ENCODE measurements at regions not wholly inside any gene's neighbourhood (a gene's known extent, or its start where the extent isn't known, plus 50 kb on each side); places are given as distances from the start of the nearest gene placed in this dataset.

DNA sequence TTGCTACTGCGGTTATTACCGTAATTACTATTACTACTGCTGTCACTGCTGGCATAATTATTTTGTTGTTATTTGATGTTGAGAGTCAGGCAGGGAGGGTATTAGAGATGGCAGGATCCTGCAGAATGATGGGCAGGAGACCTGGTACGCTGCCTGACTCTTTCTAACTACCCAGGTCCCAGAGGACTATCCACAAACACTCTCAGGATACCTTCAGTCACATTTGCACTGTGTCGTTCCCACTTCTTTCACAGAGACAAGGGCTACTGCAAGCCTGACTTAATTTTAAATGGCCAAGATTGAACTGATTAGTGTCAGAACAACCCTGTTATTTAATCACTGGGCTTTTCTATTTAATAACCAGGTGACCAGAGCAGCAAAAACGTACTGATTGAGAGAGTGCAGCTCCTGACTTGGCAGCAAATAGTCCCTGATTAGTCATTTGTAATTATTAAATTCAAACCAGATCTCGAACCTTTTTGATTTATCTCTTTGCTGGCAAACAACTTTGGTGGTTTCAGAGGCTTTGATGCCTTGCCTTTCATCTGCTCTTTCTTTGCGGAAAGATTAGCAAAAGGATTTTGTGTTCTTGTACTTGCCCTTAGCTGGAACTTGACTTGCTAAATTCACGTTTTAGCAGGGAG lies 88.8 kb upstream of the ARHGEF3 start:
- no peak for DNase-seq

GRCh38 chr3:56889131-56889530 lies 87.4 kb upstream of the ARHGEF3 start:
- DNase-seq = no peak

DNA sequence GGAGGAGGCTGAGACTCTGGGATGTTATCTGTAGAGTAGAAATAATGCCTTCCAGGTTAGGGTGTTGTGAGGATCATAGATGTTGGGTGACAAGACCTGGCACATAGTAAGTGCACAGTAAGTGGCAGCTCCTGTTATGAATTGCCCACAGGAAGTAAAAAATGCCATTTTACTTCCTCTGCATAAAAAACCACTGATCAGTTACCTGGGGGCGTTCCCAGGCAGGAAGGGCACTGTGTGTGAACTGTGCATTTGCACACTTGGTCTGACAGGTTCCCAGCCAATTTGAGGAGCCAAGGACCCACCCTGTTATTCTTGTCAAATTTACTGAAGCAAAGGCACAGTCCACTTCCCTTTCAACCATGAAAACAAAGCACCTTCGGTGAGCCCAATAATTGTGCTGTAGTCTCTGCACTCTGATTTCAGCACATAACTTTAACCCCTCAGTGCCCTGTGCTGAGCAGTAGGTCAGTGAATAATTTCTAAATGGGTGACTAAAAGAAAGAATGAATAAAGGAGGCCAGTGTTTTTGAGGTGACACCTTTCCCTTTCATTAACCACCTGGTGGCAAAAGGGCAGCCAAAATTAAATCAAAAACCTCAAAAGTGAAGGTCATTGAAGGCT lies 85.8 kb upstream of the ARHGEF3 start:
- peak; percentile 43 for DNase-seq

- DNase-seq = no peak
Observed at GRCh38 chr3:56886314-56886713, 84.6 kb upstream of the ARHGEF3 start.

- DNase-seq = no peak
Observed at GRCh38 chr3:56885879-56886278, 84.1 kb upstream of the ARHGEF3 start.

DNA sequence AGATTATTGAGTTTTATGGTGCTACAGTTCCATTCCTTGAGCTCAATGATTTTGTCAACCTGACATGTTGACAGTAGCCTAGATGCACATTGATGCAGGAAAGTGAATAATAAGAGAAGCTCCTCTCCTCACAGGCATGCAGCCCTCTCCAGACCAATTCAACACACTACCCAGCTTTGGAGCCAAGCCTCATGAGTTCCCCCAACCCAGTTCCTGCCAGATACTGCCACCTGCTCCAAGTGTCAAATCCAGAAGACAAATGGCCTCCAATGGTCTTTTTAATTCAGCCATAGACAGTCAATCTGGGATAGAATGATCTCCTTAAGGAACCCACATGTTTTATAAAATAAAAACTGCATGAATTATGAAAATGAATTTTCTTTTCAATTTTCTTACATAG lies 83.7 kb upstream of the ARHGEF3 start:
- DNase-seq = no peak

DNA sequence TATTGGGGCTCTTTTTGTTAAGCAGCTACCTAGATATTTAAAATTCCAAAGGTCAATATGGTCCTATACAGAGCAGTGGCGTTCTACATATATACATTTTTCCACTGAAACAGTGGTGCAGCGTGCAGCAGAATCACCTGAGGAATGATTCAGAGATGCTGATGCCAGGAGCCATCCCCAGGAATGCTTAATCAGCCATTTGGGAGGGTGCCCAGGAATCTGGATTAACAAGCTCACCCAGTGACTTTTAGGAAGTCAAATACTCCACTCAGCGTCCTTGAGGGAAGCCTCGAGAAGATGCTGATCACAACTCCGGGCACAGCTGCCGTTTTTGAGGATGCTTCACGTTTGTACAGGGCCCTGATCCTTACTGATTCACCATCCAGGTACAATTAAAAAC lies 82.6 kb upstream of the ARHGEF3 start:
- DNase-seq = no peak

GRCh38 chr3:56883828-56884227 lies 82.1 kb upstream of the ARHGEF3 start:
- no peak for DNase-seq

- no peak for DNase-seq
Observed at GRCh38 chr3:56882896-56883295, 81.1 kb upstream of the ARHGEF3 start.

DNA sequence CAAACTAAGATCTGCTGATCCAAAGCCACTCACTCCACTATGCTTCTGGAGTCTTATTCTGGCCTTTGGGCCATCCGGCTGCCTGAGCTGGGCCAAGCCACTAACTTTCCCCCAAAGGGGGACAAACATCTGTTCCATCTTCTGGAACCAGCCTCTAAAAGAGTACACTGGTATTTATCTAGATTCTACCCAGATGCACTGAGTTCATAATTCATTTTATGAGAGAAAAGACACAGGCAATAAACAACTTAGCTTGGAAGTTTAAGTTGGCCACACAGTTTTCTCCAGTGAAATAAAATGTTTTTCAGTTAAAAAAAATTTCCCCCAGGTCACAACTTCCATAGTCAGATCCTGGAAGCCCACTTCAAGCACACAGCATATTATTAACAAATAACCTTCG lies 80.1 kb upstream of the ARHGEF3 start:
- no peak for DNase-seq

GRCh38 chr3:56880720-56881575 lies 79.2 kb upstream of the ARHGEF3 start:
- DNase-seq = no peak

DNA sequence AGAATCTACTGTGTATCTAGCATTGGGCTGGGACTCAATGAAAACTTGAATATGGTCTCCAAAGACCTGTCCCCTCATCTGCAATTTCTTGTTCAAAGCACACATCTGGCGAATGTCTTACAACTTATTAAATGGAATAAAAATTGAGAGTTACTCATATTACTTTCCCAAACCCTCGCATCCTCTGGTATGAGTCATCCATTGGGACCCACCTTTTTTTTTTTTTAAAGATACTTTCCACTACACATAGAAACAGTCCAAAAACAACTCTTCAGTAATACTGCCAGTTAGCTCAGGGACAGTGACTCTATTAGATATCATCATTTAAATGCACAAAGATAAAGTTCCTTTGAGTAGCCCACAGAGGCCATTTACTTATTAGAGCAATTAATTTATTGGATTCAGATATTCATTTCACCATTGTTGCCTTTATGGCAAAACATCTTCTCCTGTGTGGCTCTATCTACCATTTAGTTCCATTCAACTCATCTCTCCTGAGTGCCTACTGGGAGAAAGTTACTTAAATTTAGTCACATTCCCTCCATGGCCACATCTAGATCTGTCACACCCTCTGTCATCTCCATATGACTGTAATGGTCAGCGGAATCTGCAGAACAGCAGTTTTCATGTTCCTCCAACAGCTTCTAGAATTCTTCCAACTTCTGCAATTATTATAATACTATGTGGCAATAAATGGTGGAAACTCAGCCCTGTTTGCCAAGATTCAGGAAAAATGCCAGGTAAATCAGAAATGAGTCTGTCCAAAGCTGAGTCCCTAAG lies 77.9 kb upstream of the ARHGEF3 start:
- DNase-seq = no peak

DNA sequence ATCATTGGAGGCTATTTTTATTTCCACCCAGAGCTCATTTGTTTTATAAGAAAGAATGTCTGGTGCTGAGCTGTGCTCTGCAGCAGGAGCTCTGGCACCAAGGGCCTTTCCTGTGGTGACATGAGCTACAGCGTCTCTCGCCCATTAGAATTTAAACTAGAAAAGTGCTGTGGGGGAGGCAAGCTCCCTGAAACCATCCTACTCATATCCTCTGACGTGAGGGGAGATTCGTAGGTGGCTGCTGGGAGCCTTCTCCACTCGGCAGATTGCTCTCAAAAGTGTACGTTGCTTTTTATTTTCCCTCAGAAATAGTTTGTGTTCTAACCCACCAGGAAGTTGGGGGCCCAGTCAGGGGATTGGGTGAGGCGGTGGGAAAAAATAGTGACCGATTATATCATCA lies 76.3 kb upstream of the ARHGEF3 start:
- DNase-seq = peak; percentile 71

GRCh38 chr3:56876916-56877315 lies 75.2 kb upstream of the ARHGEF3 start:
- no peak for DNase-seq

DNA sequence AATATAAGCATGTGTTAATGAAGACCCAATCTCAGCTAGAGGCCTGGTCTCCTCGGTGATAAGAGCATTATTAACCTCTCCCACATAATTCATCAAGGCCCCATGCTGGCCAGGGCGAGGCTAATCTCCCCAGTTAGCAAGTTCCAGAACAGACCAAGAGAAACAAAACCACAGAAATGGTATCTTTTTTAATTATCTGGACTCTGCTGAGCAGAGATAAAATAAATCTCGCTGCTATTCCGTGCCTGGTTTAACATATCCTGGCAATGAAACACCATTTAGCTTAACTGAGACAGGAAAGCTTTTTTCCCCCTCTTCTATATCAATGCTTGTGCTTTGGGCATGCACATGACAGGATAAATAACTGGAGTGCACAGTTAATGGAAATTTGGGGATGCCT lies 72.5 kb upstream of the ARHGEF3 start:
- DNase-seq = no peak

- DNase-seq = no peak
Observed at GRCh38 chr3:56870436-56870835, 68.7 kb upstream of the ARHGEF3 start.

DNA sequence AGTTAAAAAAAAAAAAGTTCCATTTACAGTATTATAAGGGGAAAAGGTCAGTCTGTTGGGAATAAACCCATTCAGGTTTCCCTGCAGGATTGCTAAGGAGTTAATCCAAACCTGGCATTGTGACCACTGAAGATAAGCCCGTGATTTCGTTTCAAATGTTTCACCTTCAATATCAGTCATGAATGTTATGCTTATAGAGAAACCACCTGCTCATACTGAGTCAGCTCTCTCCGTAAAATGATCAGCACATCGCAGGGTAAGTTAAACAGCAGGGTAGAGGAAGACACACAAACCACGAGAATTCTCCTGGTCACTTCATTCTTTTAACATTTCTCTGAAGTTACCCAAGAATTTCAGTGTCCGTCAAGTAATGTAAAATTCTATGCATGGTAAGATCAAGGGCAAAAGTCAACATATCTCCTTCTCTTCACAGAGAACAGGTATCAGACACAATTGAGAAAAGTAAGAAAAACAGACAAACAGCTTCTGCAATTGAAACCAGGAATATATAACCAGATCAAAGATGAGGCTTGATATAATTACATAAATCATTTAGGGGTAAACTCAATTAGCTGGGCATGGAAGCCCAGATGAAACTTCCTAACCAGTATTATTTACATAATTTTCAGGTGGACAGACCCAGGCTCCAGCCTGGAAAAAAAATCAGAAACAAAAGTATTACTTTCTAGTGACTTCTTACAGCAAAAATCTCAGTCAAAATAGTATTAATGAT lies 67.6 kb upstream of the ARHGEF3 start:
- DNase-seq = no peak

DNA sequence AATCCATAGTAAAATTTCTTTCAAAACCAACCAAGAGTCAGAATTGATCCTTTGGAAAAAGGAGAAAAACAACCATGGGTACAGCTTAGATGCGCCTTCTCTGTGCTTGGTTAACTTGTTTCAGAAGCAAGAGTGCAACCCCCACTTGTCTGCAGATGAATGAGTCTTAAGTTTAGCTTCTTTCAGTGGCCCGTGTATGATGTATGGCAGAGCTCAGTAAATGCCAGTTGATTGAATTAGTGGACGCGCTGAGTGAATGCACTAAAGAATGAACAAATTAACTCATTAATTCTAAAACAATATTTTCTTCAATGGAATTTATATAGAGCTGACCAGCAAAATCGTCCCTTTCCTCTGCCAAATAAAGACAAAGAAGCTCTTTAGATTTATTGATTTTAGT lies 67.0 kb upstream of the ARHGEF3 start:
- DNase-seq = no peak

- no peak for DNase-seq
Observed at GRCh38 chr3:56867671-56868070, 65.9 kb upstream of the ARHGEF3 start.

DNA sequence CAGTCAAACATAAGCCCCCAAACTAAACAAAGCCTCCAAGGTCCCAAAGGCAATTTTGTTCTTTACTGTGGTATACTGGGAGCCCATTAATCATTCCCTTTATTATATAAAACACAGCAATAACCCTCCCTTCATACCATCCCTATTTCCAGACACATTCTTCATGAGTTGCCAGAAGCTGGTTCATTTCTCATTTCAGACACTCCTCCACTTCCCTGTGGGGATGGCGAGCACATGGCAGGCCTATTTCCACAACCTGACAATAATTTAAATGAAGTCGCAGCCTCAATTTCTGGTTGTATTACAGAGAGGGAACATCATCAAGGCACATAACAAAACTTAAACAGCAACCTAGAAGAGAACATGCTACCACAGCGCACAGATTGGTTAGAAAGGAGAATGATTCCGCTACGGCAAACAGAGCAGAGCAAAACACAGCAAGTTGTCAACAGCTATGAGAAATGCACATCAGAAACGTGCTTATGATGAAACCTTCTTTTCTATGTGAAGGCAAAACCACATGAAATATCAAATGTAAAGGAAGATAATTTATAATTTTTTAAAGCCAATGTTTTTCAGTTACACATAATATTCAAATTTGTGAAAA lies 63.3 kb upstream of the ARHGEF3 start:
- DNase-seq = no peak

GRCh38 chr3:56864090-56864489 lies 62.3 kb upstream of the ARHGEF3 start:
- peak; percentile 78 for DNase-seq
